CD4-positive, alpha-beta T cell (primary cell): ENCODE measurements at regions not wholly inside any gene's neighbourhood (a gene's known extent, or its start where the extent isn't known, plus 50 kb on each side); places are given as distances from the start of the nearest gene placed in this dataset.

Experiments used
- ATAC-seq: fragments of 200-7000 bp; cut with Tn5 transposase; one replicate; pipeline ENCODE4 v1.10.0; 2022; ENCODE audit warnings: mild to moderate bottlenecking; ENCODE audit not compliant: poor library complexity
- CTCF ChIA-PET: fragments of 350-600 bp; sonication (Branson Sonifier 250); formaldehyde crosslinking; loops from one replicate; lab custom pipeline; 2021; ENCODE audit warnings: antibody characterized with exemption, inconsistent platforms; lab: Charles Lee
- POLR2A ChIA-PET: fragments of 350-600 bp; sonication (Branson Sonifier 250); formaldehyde crosslinking; loops from one replicate; lab custom pipeline; 2021; ENCODE audit warnings: antibody characterized with exemption, inconsistent platforms; lab: Charles Lee
- DNase-seq, 14 experiments: peaks; one replicate each; pipeline ENCODE4 v3.0.0-alpha.2; 2013 to 2020; ENCODE audit warnings: mixed read lengths in 2 of 14
- H3K27ac ChIP-seq, 2 donors: one replicate each; pipeline versions ENCODE4 v1.5.1 to v1.7.0; 2013; ENCODE audit warnings: low read length in 2 of 2, low read depth in 1 of 2, mild to moderate bottlenecking in 1 of 2
- H3K27me3 ChIP-seq, 2 experiments: 1 replicate in 1 of 2; 2 replicates in 1 of 2; pipeline versions ENCODE4 v1.6.1 to v1.7.0; 2013; ENCODE audit warnings: low read length in 2 of 2, control low read depth in 1 of 2, mild to moderate bottlenecking in 1 of 2, moderate library complexity in 1 of 2; ENCODE audit not compliant: insufficient read depth in 2 of 2, control insufficient read depth in 1 of 2
- H3K36me3 ChIP-seq: one replicate; pipeline ENCODE4 v1.6.1; 2013; ENCODE audit warnings: low read length, control low read depth; ENCODE audit not compliant: insufficient read depth
- H3K4me1 ChIP-seq: one replicate; pipeline ENCODE4 v1.6.1; 2013; ENCODE audit warnings: low read length, control low read depth; ENCODE audit not compliant: insufficient read depth
- H3K4me3 ChIP-seq: one replicate; pipeline ENCODE4 v1.5.1; 2013; ENCODE audit warnings: mild to moderate bottlenecking, low read length, moderate library complexity
- H3K9me3 ChIP-seq, 2 experiments: 1 replicate in 1 of 2; 2 replicates in 1 of 2; pipeline versions ENCODE4 v1.6.1 to v1.7.0; 2013; ENCODE audit warnings: low read length in 2 of 2, mild to moderate bottlenecking in 2 of 2, control low read depth in 1 of 2, moderate library complexity in 1 of 2; ENCODE audit not compliant: control insufficient read depth in 1 of 2, insufficient read depth in 1 of 2
- H3K27ac Mint-ChIP-seq: one replicate; pipeline ENCODE4 v1.8.0; 2020; ENCODE audit warnings: mixed read lengths
- H3K27me3 Mint-ChIP-seq: one replicate; pipeline ENCODE4 v1.8.0; 2021; ENCODE audit warnings: mixed read lengths
- H3K36me3 Mint-ChIP-seq: one replicate; pipeline ENCODE4 v1.8.0; 2021; ENCODE audit warnings: low read depth, mixed read lengths
- H3K4me1 Mint-ChIP-seq: one replicate; pipeline ENCODE4 v1.8.0; 2021; ENCODE audit warnings: low read depth, mixed read lengths
- H3K4me3 Mint-ChIP-seq: one replicate; pipeline ENCODE4 v1.8.0; 2020; ENCODE audit warnings: mild to moderate bottlenecking, mixed read lengths
- H3K9me3 Mint-ChIP-seq: one replicate; pipeline ENCODE4 v1.8.0; 2020; ENCODE audit warnings: mixed read lengths
- intact Hi-C, 2 experiments: fragments of 100-400 bp; cut with DNase I in 1 of 2; cut with micrococcal nuclease in 1 of 2; formaldehyde crosslinking; loops; one replicate each; pipeline versions ENCODE4 v1.15.1 to v1.9.0; 2023 to 2025; cut with DNase I, micrococcal nuclease
- TF ChIP-seq, protein P1 (sequence below): fragments of 200-600 bp; IDR thresholded peaks from one replicate; pipeline ENCODE4 v1.8.0; 2022; ENCODE audit warnings: antibody characterized with exemption, mild to moderate bottlenecking

DNA sequence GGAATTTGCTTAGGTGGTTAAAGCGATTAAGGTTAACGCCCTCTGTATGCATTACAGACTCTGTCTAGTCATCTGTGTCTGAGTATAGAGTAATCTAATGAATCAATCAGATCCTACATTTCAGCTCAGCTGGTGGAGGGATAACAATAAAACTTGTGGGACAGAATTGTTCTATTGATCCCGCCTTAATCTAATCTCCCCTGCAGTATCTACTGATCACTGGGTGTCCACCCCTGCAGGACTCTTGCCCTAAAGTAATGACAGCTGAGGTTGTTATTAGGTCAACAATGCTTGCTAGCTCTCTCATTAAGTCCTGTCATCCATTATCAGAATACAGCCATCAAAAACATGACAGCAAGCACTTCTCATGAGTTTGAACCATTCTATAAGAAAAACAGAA, 462.6 kb upstream of the TMEFF2 start:
- POLR2A ChIA-PET = no interaction called here
- H3K27ac Mint-ChIP-seq = no peak overlapping the region

DNA sequence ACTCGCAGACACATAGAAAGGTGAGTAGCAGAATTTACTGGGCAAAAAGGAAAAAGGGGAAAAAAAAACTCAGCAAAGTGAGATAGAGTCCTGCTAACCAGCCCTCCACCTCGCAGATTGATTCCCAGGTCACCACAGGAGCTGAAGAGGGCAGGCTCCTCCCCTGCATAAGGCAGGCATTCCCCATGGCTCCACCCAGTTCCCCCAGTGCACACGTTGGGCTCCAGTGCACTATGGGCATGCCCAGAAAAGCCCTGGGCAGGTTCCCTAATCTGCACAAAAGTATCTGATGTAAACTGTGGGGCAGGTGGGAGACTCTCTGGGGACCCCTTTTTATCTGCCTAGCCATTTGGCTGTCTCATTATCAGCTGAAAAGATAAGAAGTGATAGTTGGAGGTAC, 461.2 kb upstream of the TMEFF2 start:
- CTCF ChIA-PET = no interaction called here
- ATAC-seq = no peak
- POLR2A ChIA-PET = no interaction called here

More for the DNA sequence above, 462.6 kb upstream of the TMEFF2 start:
- H3K4me1 ChIP-seq = no peaks in the 10 kb centered on the region
- peaks cover 0 to 3% of the 10 kb centered on the region in 2 experiments for H3K9me3 ChIP-seq
- Mint-ChIP-seq H3K4me3 (no peak overlapping the region), H3K4me1 (no peaks in the 10 kb centered on the region), H3K27me3 (no peaks in the 10 kb centered on the region), H3K36me3 (no peaks in the 10 kb centered on the region), H3K9me3 (no peaks in the 10 kb centered on the region)
- H3K27me3 ChIP-seq = no peaks in the 10 kb centered on the region
- no peak for DNase-seq
- CTCF ChIA-PET = no interaction called here
- TF ChIP-seq, protein P1, sequence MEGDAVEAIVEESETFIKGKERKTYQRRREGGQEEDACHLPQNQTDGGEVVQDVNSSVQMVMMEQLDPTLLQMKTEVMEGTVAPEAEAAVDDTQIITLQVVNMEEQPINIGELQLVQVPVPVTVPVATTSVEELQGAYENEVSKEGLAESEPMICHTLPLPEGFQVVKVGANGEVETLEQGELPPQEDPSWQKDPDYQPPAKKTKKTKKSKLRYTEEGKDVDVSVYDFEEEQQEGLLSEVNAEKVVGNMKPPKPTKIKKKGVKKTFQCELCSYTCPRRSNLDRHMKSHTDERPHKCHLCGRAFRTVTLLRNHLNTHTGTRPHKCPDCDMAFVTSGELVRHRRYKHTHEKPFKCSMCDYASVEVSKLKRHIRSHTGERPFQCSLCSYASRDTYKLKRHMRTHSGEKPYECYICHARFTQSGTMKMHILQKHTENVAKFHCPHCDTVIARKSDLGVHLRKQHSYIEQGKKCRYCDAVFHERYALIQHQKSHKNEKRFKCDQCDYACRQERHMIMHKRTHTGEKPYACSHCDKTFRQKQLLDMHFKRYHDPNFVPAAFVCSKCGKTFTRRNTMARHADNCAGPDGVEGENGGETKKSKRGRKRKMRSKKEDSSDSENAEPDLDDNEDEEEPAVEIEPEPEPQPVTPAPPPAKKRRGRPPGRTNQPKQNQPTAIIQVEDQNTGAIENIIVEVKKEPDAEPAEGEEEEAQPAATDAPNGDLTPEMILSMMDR = no peak
- H3K4me3 ChIP-seq = no peak overlapping the region
- intact Hi-C loops = no loop called here
- no peak overlapping the region for H3K27ac ChIP-seq
- no peak for ATAC-seq
- H3K36me3 ChIP-seq = no peaks in the 10 kb centered on the region

DNA sequence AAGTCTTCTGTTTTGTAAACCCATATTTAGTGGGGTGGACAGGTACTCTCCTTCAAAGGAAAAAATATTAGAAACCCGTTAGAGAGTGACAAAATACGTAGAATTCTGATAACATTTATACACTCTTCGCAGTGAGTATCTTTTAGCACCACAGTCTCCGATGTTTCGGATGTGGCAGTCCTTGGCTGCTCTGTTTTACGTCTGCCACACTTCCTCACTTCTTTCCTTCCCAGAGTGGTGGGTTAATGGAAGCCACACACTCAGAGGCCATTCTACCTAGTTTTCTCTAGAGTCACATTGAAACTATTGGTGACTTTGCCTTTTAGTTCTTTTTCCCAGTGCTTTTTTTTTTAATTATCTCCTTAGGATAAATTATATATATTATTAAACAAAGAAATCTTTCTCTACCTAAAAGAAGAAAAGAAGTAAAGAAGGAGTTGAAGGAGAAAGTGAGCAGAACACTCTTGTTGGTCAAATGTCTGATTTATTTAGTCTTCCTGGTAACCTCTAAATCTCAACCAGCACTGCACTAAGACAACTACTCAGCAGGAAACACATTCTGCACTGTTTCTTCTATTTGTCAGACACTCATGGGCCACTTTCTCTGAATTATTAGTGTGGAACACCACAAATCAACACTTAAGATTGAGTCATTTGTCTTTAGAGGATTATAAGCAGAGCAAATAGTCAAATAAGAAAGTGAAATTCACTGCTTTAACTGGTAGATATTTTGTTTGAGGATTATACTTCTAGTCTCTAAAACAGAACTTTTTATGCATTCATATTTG, 451.3 kb upstream of the TMEFF2 start:
- H3K9me3 Mint-ChIP-seq = no peaks in the 10 kb centered on the region
- Histone ChIP-seq H3K27me3 (no peaks in the 10 kb centered on the region), H3K4me3 (no peak overlapping the region), H3K4me1 (no peaks in the 10 kb centered on the region), H3K9me3 (peaks cover 0 to 4% of the 10 kb centered on the region in 2 experiments), H3K36me3 (no peaks in the 10 kb centered on the region), H3K27ac (no peak overlapping the region)
- intact Hi-C loops = no loop called here
- no peaks in the 10 kb centered on the region for H3K27me3 Mint-ChIP-seq
- no peak for DNase-seq
- H3K27ac Mint-ChIP-seq = no peak overlapping the region
- H3K4me1 Mint-ChIP-seq = no peaks in the 10 kb centered on the region
- ATAC-seq = no peak
- CTCF ChIA-PET = no interaction called here
- no peak overlapping the region for H3K4me3 Mint-ChIP-seq
- no peaks in the 10 kb centered on the region for H3K36me3 Mint-ChIP-seq
- POLR2A ChIA-PET = no interaction called here
- TF ChIP-seq, protein P1 = no peak

More for the DNA sequence above, 461.2 kb upstream of the TMEFF2 start:
- H3K27me3 Mint-ChIP-seq = no peaks in the 10 kb centered on the region
- no peaks in the 10 kb centered on the region for H3K9me3 Mint-ChIP-seq
- Histone ChIP-seq H3K27ac (no peak overlapping the region), H3K4me1 (no peaks in the 10 kb centered on the region), H3K4me3 (no peak overlapping the region), H3K27me3 (no peaks in the 10 kb centered on the region), H3K36me3 (no peaks in the 10 kb centered on the region), H3K9me3 (peaks cover 0 to 3% of the 10 kb centered on the region in 2 experiments)
- TF ChIP-seq, protein P1 = no peak
- intact Hi-C loops = no loop called here
- no peak overlapping the region for H3K4me3 Mint-ChIP-seq
- DNase-seq = no peak
- H3K36me3 Mint-ChIP-seq = no peaks in the 10 kb centered on the region
- no peaks in the 10 kb centered on the region for H3K4me1 Mint-ChIP-seq
- no peak overlapping the region for H3K27ac Mint-ChIP-seq
